SK-N-SH (cell line): ENCODE measurements at regions not wholly inside any gene's neighbourhood (a gene's known extent, or its start where the extent isn't known, plus 50 kb on each side); places are given as distances from the start of the nearest gene placed in this dataset.
"Not testable (repeated sequence)": the region's sequence is repeated elsewhere in the genome, so short reads cannot be mapped to it uniquely, and the experiment has no call there.

ENCODE experiments used
- CTCF ChIA-PET: fragments of 300-600, 350-600 bp; formaldehyde crosslinking; extraction: SDS; loops from one replicate; lab custom pipeline; 2021; lab: Yijun Ruan, JAX
- POLR2A ChIA-PET: fragments of 350-600 bp; sonication (Branson Sonifier 250); formaldehyde crosslinking; extraction: SDS; loops from one replicate; lab custom pipeline; 2020; ENCODE audit warnings: antibody characterized with exemption, inconsistent platforms; lab: Yijun Ruan, JAX
- DNase-seq: peaks from one replicate; pipeline ENCODE4 v3.0.0; 2012
- H2AFZ ChIP-seq: fragments of 200-600 bp; sonication (generic); 2 replicates; pipeline ENCODE4 v1.8.1; 2016; ENCODE audit warnings: antibody characterized with exemption, mild to moderate bottlenecking, low read depth
- H3F3A ChIP-seq: fragments of 200-600 bp; sonication (generic); replicated peaks from 2 replicates; pipeline ENCODE3; 2016; ENCODE audit warnings: antibody characterized with exemption, mild to moderate bottlenecking; ENCODE audit not compliant: insufficient read depth
- H3K27ac ChIP-seq, 2 experiments: fragments of 200-500 bp in 1 of 2; fragments of 200-600 bp in 1 of 2; sonication (Bioruptor generic) in 1 of 2; sonication (generic), shearing (Covaris generic) in 1 of 2; 2 replicates each; pipeline versions ENCODE4 v1.5.1 to v1.6.1; 2014 to 2016; ENCODE audit warnings: low read depth in 2 of 2, inconsistent platforms in 1 of 2, low read length in 1 of 2, mild to moderate bottlenecking in 1 of 2, mixed read lengths in 1 of 2
- H3K27me3 ChIP-seq: fragments of 200-600 bp; sonication (generic), shearing (Covaris generic); 2 replicates; pipeline ENCODE4 v1.6.1; 2016; ENCODE audit warnings: mixed run types; ENCODE audit not compliant: insufficient read depth
- H3K36me3 ChIP-seq, 2 experiments: fragments of 200-500 bp in 1 of 2; fragments of 200-600 bp in 1 of 2; sonication (Bioruptor generic) in 1 of 2; sonication (generic) in 1 of 2; replicated peaks in 1 of 2; 2 replicates each; pipeline versions ENCODE3 to v1.5.1; 2014 to 2016; ENCODE audit warnings: low read length in 1 of 2, mild to moderate bottlenecking in 1 of 2; ENCODE audit not compliant: insufficient read depth in 2 of 2, control insufficient read depth in 1 of 2
- H3K4me1 ChIP-seq, 2 experiments: fragments of 200-500 bp in 1 of 2; fragments of 200-600 bp in 1 of 2; sonication (Bioruptor generic) in 1 of 2; sonication (generic), shearing (Covaris generic) in 1 of 2; 2 replicates each; pipeline versions ENCODE4 v1.5.1 to v1.6.1; 2014 to 2016; ENCODE audit warnings: low read depth in 1 of 2, low read length in 1 of 2, mixed run types in 1 of 2; ENCODE audit not compliant: insufficient read depth in 2 of 2, control insufficient read depth in 1 of 2
- H3K4me2 ChIP-seq: fragments of 200-600 bp; sonication (generic), shearing (Covaris generic); 2 replicates; pipeline ENCODE4 v1.6.1; 2017; ENCODE audit warnings: mixed run types
- H3K4me3 ChIP-seq, 2 experiments: fragments of 200-500 bp in 1 of 2; fragments of 200-600 bp in 1 of 2; sonication (Bioruptor generic) in 1 of 2; sonication (generic), shearing (Covaris generic) in 1 of 2; 2 replicates each; pipeline versions ENCODE4 v1.5.1 to v1.8.1; 2014 to 2016; ENCODE audit warnings: low read depth in 2 of 2, inconsistent platforms in 1 of 2, low read length in 1 of 2, mild to moderate bottlenecking in 1 of 2, mixed read lengths in 1 of 2, moderate library complexity in 1 of 2
- H3K79me2 ChIP-seq: fragments of 200-600 bp; sonication (generic); 2 replicates; pipeline ENCODE4 v1.8.1; 2017; ENCODE audit warnings: mild to moderate bottlenecking; ENCODE audit not compliant: insufficient read depth
- H3K9ac ChIP-seq: fragments of 200-600 bp; sonication (generic); 2 replicates; pipeline ENCODE4 v1.6.1; 2017; ENCODE audit warnings: mixed run types
- H3K9me2 ChIP-seq: fragments of 200-600 bp; sonication (generic); 2 replicates; pipeline ENCODE4 v1.6.1; 2017; ENCODE audit warnings: mixed run types
- H3K9me3 ChIP-seq: fragments of 200-600 bp; sonication (generic); 2 replicates; pipeline ENCODE4 v1.6.1; 2017; ENCODE audit warnings: mixed run types, mild to moderate bottlenecking, moderate library complexity
- H4K20me1 ChIP-seq: fragments of 200-600 bp; sonication (generic); 2 replicates; pipeline ENCODE4 v1.6.1; 2017; ENCODE audit warnings: mild to moderate bottlenecking, mixed run types; ENCODE audit not compliant: insufficient read depth
- ELF1 ChIP-seq: IDR thresholded peaks from 2 replicates; pipeline ENCODE4 v1.4.0; 2012
- EP300 ChIP-seq, 2 experiments: IDR thresholded peaks; 2 replicates each; pipeline versions ENCODE4 v1.4.0 to v1.6.1; 2012; ENCODE audit warnings: borderline replicate concordance in 1 of 2, low read depth in 1 of 2, low read length in 1 of 2
- EZH2phosphoT487 ChIP-seq: fragments of 200-600 bp; sonication (generic); IDR thresholded peaks from 2 replicates; pipeline ENCODE4 v1.6.1; 2017; ENCODE audit warnings: low read depth, mixed run types, mild to moderate bottlenecking, antibody characterized with exemption, moderate library complexity, borderline replicate concordance
- FOXJ3 ChIP-seq: sonication (generic); formaldehyde crosslinking; IDR thresholded peaks from 2 replicates; pipeline ENCODE4 v1.5.1; 2020; ENCODE audit warnings: mild to moderate bottlenecking, missing genetic modification reagents
- GATA2 ChIP-seq: sonication (generic); formaldehyde crosslinking; IDR thresholded peaks from 2 replicates; pipeline ENCODE4 v1.5.0; 2020; ENCODE audit warnings: mild to moderate bottlenecking, missing genetic modification reagents
- IRF3 ChIP-seq: fragments of 150-350 bp; IDR thresholded peaks from 2 replicates; pipeline ENCODE4 v1.6.1; 2016; ENCODE audit warnings: mild to moderate bottlenecking, low read depth, low read length
- JUND ChIP-seq: IDR thresholded peaks from 2 replicates; pipeline ENCODE4 v1.4.0; 2012
- NFIC ChIP-seq: IDR thresholded peaks from 2 replicates; pipeline ENCODE4 v1.4.0; 2012; ENCODE audit warnings: borderline replicate concordance
- NRF1 ChIP-seq: IDR thresholded peaks from 2 replicates; pipeline ENCODE4 v1.6.1; 2012; ENCODE audit warnings: low read depth, mild to moderate bottlenecking, low read length
- PBX3 ChIP-seq: IDR thresholded peaks from 2 replicates; pipeline ENCODE4; 2012
- RAD21 ChIP-seq: IDR thresholded peaks from 2 replicates; pipeline ENCODE4 v1.6.1; 2012; ENCODE audit warnings: mild to moderate bottlenecking, low read length
- RCOR1 ChIP-seq: fragments of 150-350 bp; IDR thresholded peaks from 2 replicates; pipeline ENCODE4 v1.6.1; 2017; ENCODE audit warnings: antibody characterized with exemption, low read length
- RFX5 ChIP-seq: IDR thresholded peaks from 2 replicates; pipeline ENCODE4 v1.6.1; 2012; ENCODE audit warnings: mild to moderate bottlenecking, improper control_type of control experiment, low read length
- SIN3A ChIP-seq: IDR thresholded peaks from 2 replicates; pipeline ENCODE4 v1.6.1; 2012; ENCODE audit warnings: low read depth, mild to moderate bottlenecking, low read length, moderate library complexity, borderline replicate concordance
- SMC3 ChIP-seq: IDR thresholded peaks from 2 replicates; pipeline ENCODE4 v1.6.1; 2012; ENCODE audit warnings: low read depth, low read length, improper control_type of control experiment
- TCF12 ChIP-seq: IDR thresholded peaks from 2 replicates; pipeline ENCODE4 v1.4.0; 2012
- USF1 ChIP-seq: IDR thresholded peaks from 2 replicates; pipeline ENCODE4 v1.4.0; 2012; ENCODE audit warnings: low read depth, borderline replicate concordance
- USF2 ChIP-seq: fragments of 150-350 bp; IDR thresholded peaks from 2 replicates; pipeline ENCODE4 v1.6.1; 2017; ENCODE audit warnings: antibody characterized with exemption, low read length, low read depth, borderline replicate concordance
- WGBS: methylation state at CpG from one replicate; pipeline ENCODE4 v1.1.6; 2017; ENCODE audit warnings: low lambda C conversion rate; 5-methylcytosine and 5-hydroxymethylcytosine counted together
- TF ChIP-seq, protein P1 (sequence below): IDR thresholded peaks from 2 replicates; pipeline ENCODE4 v1.4.0; 2012; ENCODE audit warnings: low read depth, borderline replicate concordance
- TF ChIP-seq, protein P2 (sequence below): IDR thresholded peaks from 2 replicates; pipeline ENCODE4 v1.4.0; 2012; ENCODE audit warnings: low read depth

GRCh38 chr3:18982920-18983319 lies 165.4 kb upstream of the KCNH8 start:
- ChIA-PET CTCF (no interaction called here), POLR2A (no interaction called here)
- H3K9me2 ChIP-seq = no peaks in the 10 kb centered on the region
- H3K9ac ChIP-seq = no peak overlapping the region
- no peaks in the 10 kb centered on the region for H3K79me2 ChIP-seq
- TF ChIP-seq SIN3A = no peak
- TF ChIP-seq RFX5 = no peak
- no peak for TF ChIP-seq NRF1
- TF ChIP-seq USF2 = no peak
- TF ChIP-seq, protein P1, sequence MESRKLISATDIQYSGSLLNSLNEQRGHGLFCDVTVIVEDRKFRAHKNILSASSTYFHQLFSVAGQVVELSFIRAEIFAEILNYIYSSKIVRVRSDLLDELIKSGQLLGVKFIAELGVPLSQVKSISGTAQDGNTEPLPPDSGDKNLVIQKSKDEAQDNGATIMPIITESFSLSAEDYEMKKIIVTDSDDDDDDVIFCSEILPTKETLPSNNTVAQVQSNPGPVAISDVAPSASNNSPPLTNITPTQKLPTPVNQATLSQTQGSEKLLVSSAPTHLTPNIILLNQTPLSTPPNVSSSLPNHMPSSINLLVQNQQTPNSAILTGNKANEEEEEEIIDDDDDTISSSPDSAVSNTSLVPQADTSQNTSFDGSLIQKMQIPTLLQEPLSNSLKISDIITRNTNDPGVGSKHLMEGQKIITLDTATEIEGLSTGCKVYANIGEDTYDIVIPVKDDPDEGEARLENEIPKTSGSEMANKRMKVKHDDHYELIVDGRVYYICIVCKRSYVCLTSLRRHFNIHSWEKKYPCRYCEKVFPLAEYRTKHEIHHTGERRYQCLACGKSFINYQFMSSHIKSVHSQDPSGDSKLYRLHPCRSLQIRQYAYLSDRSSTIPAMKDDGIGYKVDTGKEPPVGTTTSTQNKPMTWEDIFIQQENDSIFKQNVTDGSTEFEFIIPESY = no peak
- TF ChIP-seq JUND = no peak
- no peak for TF ChIP-seq TCF12
- no peak for TF ChIP-seq EP300 (IDR thresholded peaks at IDR 0.05; ENCODE audit: borderline replicate concordance in 1 of 2, low read depth in 1 of 2, low read length in 1 of 2)
- TF ChIP-seq PBX3 = no peak
- no peak for TF ChIP-seq GATA2 (CRISPR knock-in tag)
- TF ChIP-seq EZH2phosphoT487 = no peak
- TF ChIP-seq NFIC = no peak
- no peak for TF ChIP-seq SMC3
- no peak for TF ChIP-seq FOXJ3
- TF ChIP-seq RAD21 = no peak
- TF ChIP-seq ELF1 = no peak
- TF ChIP-seq RCOR1 = no peak
- TF ChIP-seq IRF3 = no peak
- TF ChIP-seq USF1 = no peak
- TF ChIP-seq, protein P2, sequence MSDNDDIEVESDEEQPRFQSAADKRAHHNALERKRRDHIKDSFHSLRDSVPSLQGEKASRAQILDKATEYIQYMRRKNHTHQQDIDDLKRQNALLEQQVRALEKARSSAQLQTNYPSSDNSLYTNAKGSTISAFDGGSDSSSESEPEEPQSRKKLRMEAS = no peak
- no peaks in the 10 kb centered on the region for H4K20me1 ChIP-seq
- H3K27me3 ChIP-seq = no peaks in the 10 kb centered on the region
- no peak overlapping the region for H3K4me3 ChIP-seq
- H3K4me1 ChIP-seq = no peaks in the 10 kb centered on the region
- no peak overlapping the region for H2AFZ ChIP-seq
- no peaks in the 10 kb centered on the region for H3K36me3 ChIP-seq
- DNase-seq = no peak
- H3F3A ChIP-seq = no peaks in the 10 kb centered on the region
- 45% methylated on average over 1 of the region's 2 CpGs for WGBS
- no peak overlapping the region for H3K4me2 ChIP-seq
- no peaks in the 10 kb centered on the region for H3K9me3 ChIP-seq
- no peak overlapping the region for H3K27ac ChIP-seq

GRCh38 chr3:18976102-18976501 lies 172.2 kb upstream of the KCNH8 start:
- CTCF ChIA-PET = interaction anchor here (1.3 kb wide), 1 partner anchor 12 kb away, joined by 3 read pairs; no protein-coding TSS in a partner anchor
- H3K4me3 ChIP-seq, H3K4me2 ChIP-seq, H3K9ac ChIP-seq, H3K27ac ChIP-seq, H3K79me2 ChIP-seq, H3K27me3 ChIP-seq, H3F3A ChIP-seq, H3K9me3 ChIP-seq, H2AFZ ChIP-seq, H3K36me3 ChIP-seq, POLR2A ChIA-PET, DNase-seq, H4K20me1 ChIP-seq, H3K9me2 ChIP-seq, H3K4me1 ChIP-seq: not testable (repeated sequence)
- 67% methylated on average over 10 of the region's 17 CpGs for WGBS
